Calu3 (cell line): ENCODE measurements at regions not wholly inside any gene's neighbourhood (a gene's known extent, or its start where the extent isn't known, plus 50 kb on each side); places are given as distances from the start of the nearest gene placed in this dataset.

Experiments
- BruUV-seq: library from RNA; stranded (reverse); fragments of 400-500 nt; replicated peaks from 2 replicates; lab custom pipeline; 2021; lab: Mats Ljungman, UMichigan
- CTCF ChIA-PET: fragments of 300-600 bp; sonication (Branson Sonifier 250); formaldehyde crosslinking; loops from one replicate; lab custom pipeline; 2022; ENCODE audit warnings: antibody characterized with exemption; lab: Charles Lee
- DNase-seq: peaks from one replicate; pipeline ENCODE4 v3.0.0; 2022
- H3K27ac Mint-ChIP-seq: one replicate; pipeline ENCODE4 v1.8.0; 2022; ENCODE audit warnings: mixed read lengths; ENCODE audit not compliant: unreplicated experiment
- H3K27me3 Mint-ChIP-seq: one replicate; pipeline ENCODE4 v1.8.0; 2022; ENCODE audit warnings: mixed read lengths; ENCODE audit not compliant: unreplicated experiment
- H3K36me3 Mint-ChIP-seq: one replicate; pipeline ENCODE4 v1.8.0; 2022; ENCODE audit warnings: mild to moderate bottlenecking, moderate library complexity, mixed read lengths; ENCODE audit not compliant: insufficient read depth, unreplicated experiment
- H3K4me1 Mint-ChIP-seq: one replicate; pipeline ENCODE4 v1.8.0; 2022; ENCODE audit warnings: mild to moderate bottlenecking, low read depth, mixed read lengths; ENCODE audit not compliant: unreplicated experiment
- H3K4me3 Mint-ChIP-seq: one replicate; pipeline ENCODE4 v1.8.0; 2022; ENCODE audit warnings: mild to moderate bottlenecking, low read depth, moderate library complexity, mixed read lengths; ENCODE audit not compliant: unreplicated experiment
- H3K9me3 Mint-ChIP-seq: one replicate; pipeline ENCODE4 v1.8.0; 2022; ENCODE audit warnings: low read depth, mixed read lengths; ENCODE audit not compliant: unreplicated experiment
- CTCF ChIP-seq: fragments of 200-600 bp; IDR thresholded peaks from one replicate; pipeline ENCODE4 v1.8.0; 2022; ENCODE audit warnings: antibody characterized with exemption; ENCODE audit not compliant: unreplicated experiment
- intact Hi-C: fragments of 100-400 bp; cut with micrococcal nuclease; formaldehyde crosslinking; loops from one replicate; pipeline ENCODE4 v1.10.0; 2022; ENCODE audit not compliant: unreplicated experiment

DNA sequence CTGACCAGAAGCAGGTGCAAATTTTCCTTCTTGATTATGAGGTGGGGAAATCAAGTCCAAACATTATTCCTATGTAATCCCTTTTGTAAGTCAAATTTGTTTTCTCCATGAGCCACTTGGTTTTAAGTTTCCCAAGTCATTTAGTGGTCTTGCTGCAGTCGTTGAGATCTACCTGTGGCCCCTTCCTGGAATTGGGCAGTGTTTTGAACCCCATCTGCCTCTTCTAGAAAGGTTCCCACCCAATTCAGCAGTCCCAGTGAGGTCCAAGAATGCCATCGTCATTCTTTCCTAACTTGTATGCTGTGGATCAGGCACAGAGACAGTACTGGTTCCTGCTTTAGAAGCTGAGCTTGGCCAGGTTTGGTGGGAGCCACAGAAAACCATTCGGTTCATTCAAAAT lies 77.8 kb upstream of the GNAZ start:
- intact Hi-C loops, result no loop called here
- no peak overlapping the region for H3K4me3 Mint-ChIP-seq
- DNase-seq, result no peak
- H3K4me1 Mint-ChIP-seq, result no peaks in the 10 kb centered on the region
- H3K36me3 Mint-ChIP-seq, result no peaks in the 10 kb centered on the region
- peaks cover 12% of the 10 kb centered on the region for H3K27me3 Mint-ChIP-seq
- H3K9me3 Mint-ChIP-seq, result peaks cover 2% of the 10 kb centered on the region
- no TSS peak for BruUV-seq
- CTCF ChIA-PET, result no interaction called here
- TF ChIP-seq CTCF, result no peak
- no peak overlapping the region for H3K27ac Mint-ChIP-seq

- H3K27me3 Mint-ChIP-seq, result peaks cover 12% of the 10 kb centered on the region
- H3K4me3 Mint-ChIP-seq, result no peak overlapping the region
- no peak overlapping the region for H3K27ac Mint-ChIP-seq
- TF ChIP-seq CTCF, result no peak
- DNase-seq, result no peak
- no peaks in the 10 kb centered on the region for H3K36me3 Mint-ChIP-seq
- BruUV-seq, result no TSS peak
- no peaks in the 10 kb centered on the region for H3K4me1 Mint-ChIP-seq
- intact Hi-C loops, result no loop called here
- peaks cover 5% of the 10 kb centered on the region for H3K9me3 Mint-ChIP-seq
- CTCF ChIA-PET, result no interaction called here
These were observed 77.1 kb upstream of the GNAZ start for GRCh38 chr22:22993184-22993583.

GRCh38 chr22:22995166-22995565 lies 75.2 kb upstream of the GNAZ start:
- no TSS peak for BruUV-seq
- H3K27me3 Mint-ChIP-seq, result peaks cover 9% of the 10 kb centered on the region
- no peak for DNase-seq
- no peaks in the 10 kb centered on the region for H3K36me3 Mint-ChIP-seq
- peak overlapping the region; percentile 25 for H3K27ac Mint-ChIP-seq
- H3K4me1 Mint-ChIP-seq, result peaks cover 9% of the 10 kb centered on the region
- intact Hi-C loops, result no loop called here
- no peak overlapping the region for H3K4me3 Mint-ChIP-seq
- TF ChIP-seq CTCF, result no peak
- peaks cover 7% of the 10 kb centered on the region for H3K9me3 Mint-ChIP-seq
- CTCF ChIA-PET, result interaction anchor here (0.6 to 0.7 kb wide), 3 partner anchors 22 to 193 kb away, joined by 3 read pairs; no protein-coding TSS in a partner anchor

- TF ChIP-seq CTCF, result no peak
- peaks cover 7% of the 10 kb centered on the region for H3K9me3 Mint-ChIP-seq
- no peaks in the 10 kb centered on the region for H3K36me3 Mint-ChIP-seq
- CTCF ChIA-PET, result interaction anchor here (0.6 kb wide), 1 partner anchor 37 kb away, joined by 3 read pairs; no protein-coding TSS in a partner anchor
- H3K27ac Mint-ChIP-seq, result no peak overlapping the region
- no TSS peak for BruUV-seq
- H3K4me1 Mint-ChIP-seq, result peaks cover 9% of the 10 kb centered on the region
- peaks cover 5% of the 10 kb centered on the region for H3K27me3 Mint-ChIP-seq
- no peak for DNase-seq
- intact Hi-C loops, result no loop called here
- no peak overlapping the region for H3K4me3 Mint-ChIP-seq
These were observed 73.6 kb upstream of the GNAZ start for GRCh38 chr22:22996511-22997261.
